H1 (cell line): ENCODE measurements at regions not wholly inside any gene's neighbourhood (a gene's known extent, or its start where the extent isn't known, plus 50 kb on each side); places are given as distances from the start of the nearest gene placed in this dataset.

Source experiments
- CTCF ChIA-PET: fragments of 300-600 bp; sonication (Branson Sonifier 250); formaldehyde crosslinking; loops from one replicate; lab custom pipeline; 2021; ENCODE audit not compliant: partially characterized antibody; lab: Charles Lee
- POLR2A ChIA-PET: fragments of 300-600 bp; sonication (Branson Sonifier 250); formaldehyde crosslinking; loops from one replicate; lab custom pipeline; 2021; ENCODE audit warnings: inconsistent platforms; ENCODE audit not compliant: partially characterized antibody; lab: Charles Lee
- DNase-seq, 2 experiments: peaks; one replicate each; pipeline versions ENCODE4 v3.0.0 to v3.0.0-alpha.2; 2010 to 2022; ENCODE audit warnings: low spot score in 2 of 2, low read depth in 1 of 2, mixed read lengths in 1 of 2
- FAIRE-seq: peaks from 2 replicates; lab custom pipeline; 2011; peaks lifted over from hg19 to GRCh38; lab: Jason Lieb, UNC
- H2AFZ ChIP-seq: 2 replicates; pipeline ENCODE4 v1.8.1; 2012; ENCODE audit warnings: low read length, inconsistent platforms
- H2AK5ac ChIP-seq: 2 replicates; pipeline ENCODE4 v1.6.1; 2013; ENCODE audit warnings: low read depth, low read length
- H2BK120ac ChIP-seq: replicated peaks from 2 replicates; pipeline ENCODE3; 2013; ENCODE audit warnings: low read depth, low read length, inconsistent platforms
- H2BK12ac ChIP-seq: 2 replicates; pipeline ENCODE4 v1.6.1; 2013; ENCODE audit warnings: low read depth, low read length
- H2BK15ac ChIP-seq: 2 replicates; pipeline ENCODE4 v1.6.1; 2013; ENCODE audit warnings: low read length
- H2BK20ac ChIP-seq: 2 replicates; pipeline ENCODE4 v1.6.1; 2013; ENCODE audit warnings: low read length
- H2BK5ac ChIP-seq: 2 replicates; pipeline ENCODE4 v1.6.1; 2013; ENCODE audit warnings: low read depth, low read length
- H3K14ac ChIP-seq: 2 replicates; pipeline ENCODE4 v1.6.1; 2013; ENCODE audit warnings: inconsistent platforms; ENCODE audit not compliant: insufficient read length
- H3K18ac ChIP-seq: 2 replicates; pipeline ENCODE4 v1.6.1; 2013; ENCODE audit warnings: low read length; ENCODE audit errors: extremely low read depth
- H3K23ac ChIP-seq: 2 replicates; pipeline ENCODE4 v1.6.1; 2013; ENCODE audit warnings: inconsistent platforms; ENCODE audit not compliant: insufficient read length
- H3K23me2 ChIP-seq: 2 replicates; pipeline ENCODE4 v1.6.1; 2013; ENCODE audit warnings: low read depth, low read length
- H3K27ac ChIP-seq: 2 replicates; pipeline ENCODE4 v1.6.1; 2011; ENCODE audit warnings: low read depth, low read length, inconsistent platforms
- H3K27me3 ChIP-seq, 4 experiments: replicated peaks in 1 of 4; 1 replicate in 1 of 4; 2 replicates in 3 of 4; pipeline versions ENCODE4 v1.6.1 to v1.8.1; 2011 to 2013; ENCODE audit warnings: low read length in 3 of 4, mild to moderate bottlenecking in 3 of 4, inconsistent platforms in 2 of 4, mixed read lengths in 2 of 4, moderate library complexity in 1 of 4; ENCODE audit not compliant: control insufficient read depth in 3 of 4, insufficient read depth in 3 of 4; ENCODE audit errors: extremely low read depth in 1 of 4
- H3K36me3 ChIP-seq, 4 experiments: 2 replicates each; pipeline versions ENCODE4 v1.6.1 to v1.8.1; 2011 to 2013; ENCODE audit warnings: mild to moderate bottlenecking in 4 of 4, low read length in 3 of 4, moderate library complexity in 2 of 4, control low read depth in 1 of 4, inconsistent platforms in 1 of 4; ENCODE audit not compliant: insufficient read depth in 4 of 4, control insufficient read depth in 2 of 4
- H3K4ac ChIP-seq: replicated peaks from 2 replicates; pipeline ENCODE3; 2013; ENCODE audit warnings: low read length, low read depth, mixed read lengths, inconsistent platforms; ENCODE audit not compliant: insufficient read length
- H3K4me1 ChIP-seq, 4 experiments: replicated peaks in 1 of 4; 1 replicate in 1 of 4; 2 replicates in 3 of 4; pipeline versions ENCODE4 v1.6.1 to v1.8.1; 2011 to 2013; ENCODE audit warnings: low read length in 3 of 4, inconsistent platforms in 2 of 4, mixed read lengths in 1 of 4; ENCODE audit not compliant: insufficient read depth in 4 of 4, control insufficient read depth in 3 of 4
- H3K4me2 ChIP-seq, 2 experiments: 2 replicates each; pipeline versions ENCODE4 v1.6.1 to v1.8.1; 2011 to 2013; ENCODE audit warnings: low read depth in 2 of 2, low read length in 2 of 2, control low read depth in 1 of 2, inconsistent platforms in 1 of 2, mild to moderate bottlenecking in 1 of 2; ENCODE audit not compliant: insufficient read depth in 1 of 2
- H3K4me3 ChIP-seq, 4 experiments: fragments of 200-600, 300-600 bp in 1 of 4; sonication (generic), shearing (Covaris generic), sonication (Bioruptor Twin) in 1 of 4; 2 replicates each; pipeline versions ENCODE4 v1.5.1 to v1.8.1; 2011 to 2016; ENCODE audit warnings: low read length in 4 of 4, low read depth in 3 of 4, control low read depth in 2 of 4, inconsistent platforms in 2 of 4, mild to moderate bottlenecking in 2 of 4, mixed read lengths in 1 of 4, moderate library complexity in 1 of 4; ENCODE audit not compliant: insufficient read depth in 2 of 4; ENCODE audit errors: extremely low read depth in 1 of 4
- H3K56ac ChIP-seq: replicated peaks from 2 replicates; pipeline ENCODE3; 2013; ENCODE audit warnings: low read depth, mild to moderate bottlenecking, mixed read lengths, low read length, inconsistent platforms; ENCODE audit not compliant: insufficient read length
- H3K79me1 ChIP-seq: 2 replicates; pipeline ENCODE4 v1.6.1; 2013; ENCODE audit warnings: low read depth, low read length, control low read depth
- H3K79me2 ChIP-seq, 2 experiments: 2 replicates each; pipeline versions ENCODE4 v1.6.1 to v1.8.1; 2012 to 2013; ENCODE audit warnings: low read length in 2 of 2, mild to moderate bottlenecking in 2 of 2, inconsistent platforms in 1 of 2; ENCODE audit not compliant: insufficient read depth in 2 of 2, control insufficient read depth in 1 of 2
- H3K9ac ChIP-seq, 4 experiments: replicated peaks in 1 of 4; 1 replicate in 1 of 4; 2 replicates in 3 of 4; pipeline versions ENCODE4 v1.6.1 to v1.8.1; 2011 to 2013; ENCODE audit warnings: low read depth in 3 of 4, low read length in 3 of 4, control low read depth in 2 of 4, mild to moderate bottlenecking in 2 of 4, moderate library complexity in 2 of 4, inconsistent platforms in 1 of 4; ENCODE audit errors: extremely low read depth in 1 of 4
- H3K9me3 ChIP-seq, 2 experiments: 2 replicates each; pipeline versions ENCODE4 v1.6.1 to v1.8.1; 2012 to 2013; ENCODE audit warnings: mild to moderate bottlenecking in 2 of 2, moderate library complexity in 2 of 2, control low read depth in 1 of 2, inconsistent platforms in 1 of 2, low read depth in 1 of 2, low read length in 1 of 2, mixed read lengths in 1 of 2; ENCODE audit not compliant: insufficient read depth in 2 of 2
- H4K20me1 ChIP-seq, 2 experiments: replicated peaks in 1 of 2; 2 replicates each; pipeline versions ENCODE3 to v1.8.1; 2011 to 2013; ENCODE audit warnings: inconsistent platforms in 2 of 2, low read length in 2 of 2, mild to moderate bottlenecking in 1 of 2; ENCODE audit not compliant: insufficient read depth in 2 of 2, control insufficient read depth in 1 of 2
- H4K5ac ChIP-seq: 2 replicates; pipeline ENCODE4 v1.6.1; 2013; ENCODE audit warnings: low read length, low read depth, mixed read lengths, inconsistent platforms; ENCODE audit not compliant: insufficient read length
- H4K8ac ChIP-seq: 2 replicates; pipeline ENCODE4 v1.8.0; 2013; ENCODE audit warnings: mild to moderate bottlenecking, moderate library complexity, low read length, inconsistent platforms; ENCODE audit not compliant: insufficient read depth; ENCODE audit errors: extremely low read depth
- H4K91ac ChIP-seq: replicated peaks from 2 replicates; pipeline ENCODE3; 2013; ENCODE audit warnings: low read length, mixed read lengths, inconsistent platforms; ENCODE audit not compliant: insufficient read length
- CBX8 ChIP-seq: fragments of 300-800, 300-1000 bp; sonication (generic); IDR thresholded peaks from 2 replicates; pipeline ENCODE4 v1.7.1; 2016; ENCODE audit warnings: low read depth, low read length, borderline replicate concordance
- CEBPB ChIP-seq: IDR thresholded peaks from 2 replicates; pipeline ENCODE4 v1.6.1; 2012; ENCODE audit warnings: low read depth, low read length
- CTBP2 ChIP-seq: IDR thresholded peaks from 2 replicates; pipeline ENCODE4 v1.7.0; 2011; ENCODE audit warnings: borderline replicate concordance, mild to moderate bottlenecking, moderate library complexity, mixed read lengths, low read length; ENCODE audit not compliant: insufficient read depth, insufficient read length
- GTF2F1 ChIP-seq: IDR thresholded peaks from 2 replicates; pipeline ENCODE4 v1.6.1; 2012; ENCODE audit warnings: low read depth, low read length, improper control_type of control experiment, borderline replicate concordance
- JUN ChIP-seq: IDR thresholded peaks from 2 replicates; pipeline ENCODE4 v1.6.1; 2011; ENCODE audit warnings: low read depth, mild to moderate bottlenecking, improper control_type of control experiment, low read length
- POLR2AphosphoS5 ChIP-seq: IDR thresholded peaks from 2 replicates; pipeline ENCODE4 v1.6.1; 2011; ENCODE audit warnings: low read depth, low read length
- RXRA ChIP-seq: IDR thresholded peaks from 2 replicates; pipeline ENCODE4 v1.6.1; 2011; ENCODE audit warnings: low read depth, mild to moderate bottlenecking, low read length, moderate library complexity; ENCODE audit not compliant: insufficient read depth
- SAP30 ChIP-seq: fragments of 300-600 bp; sonication (generic); IDR thresholded peaks from 2 replicates; pipeline ENCODE4 v1.7.1; 2012; ENCODE audit warnings: low read length, moderate library complexity, mild to moderate bottlenecking, inconsistent platforms; ENCODE audit not compliant: insufficient read depth, insufficient replicate concordance
- TAF7 ChIP-seq: optimal IDR thresholded peaks from 2 replicates; pipeline ENCODE3; 2011; ENCODE audit warnings: low read depth, mild to moderate bottlenecking, inconsistent platforms, low read length, moderate library complexity, borderline replicate concordance
- TCF12 ChIP-seq: IDR thresholded peaks from 2 replicates; pipeline ENCODE4 v1.6.1; 2011; ENCODE audit warnings: low read depth, mild to moderate bottlenecking, low read length
- WGBS, 2 experiments: shearing (Covaris generic) in 1 of 2; methylation state at CpG; one replicate each; pipeline versions ENCODE4 v1.1.6 to v1.1.7; 2013 to 2015; ENCODE audit warnings: low lambda C conversion rate in 2 of 2, mixed read lengths in 2 of 2, inconsistent platforms in 1 of 2, low coverage in 1 of 2, missing lambda C conversion rate in 1 of 2; ENCODE audit not compliant: insufficient replicate concordance in 2 of 2, insufficient coverage in 1 of 2, insufficient read length in 1 of 2; ENCODE audit errors: extremely low coverage in 1 of 2, missing lambda C conversion rate in 1 of 2; 5-methylcytosine and 5-hydroxymethylcytosine counted together
- TF ChIP-seq, protein P1 (sequence below): IDR thresholded peaks from 2 replicates; pipeline ENCODE4 v1.6.1; 2011; ENCODE audit warnings: low read length, improper control_type of control experiment
- TF ChIP-seq, protein P2 (sequence below): IDR thresholded peaks from 2 replicates; pipeline ENCODE4 v1.6.1; 2012; ENCODE audit warnings: low read length, inconsistent platforms

DNA sequence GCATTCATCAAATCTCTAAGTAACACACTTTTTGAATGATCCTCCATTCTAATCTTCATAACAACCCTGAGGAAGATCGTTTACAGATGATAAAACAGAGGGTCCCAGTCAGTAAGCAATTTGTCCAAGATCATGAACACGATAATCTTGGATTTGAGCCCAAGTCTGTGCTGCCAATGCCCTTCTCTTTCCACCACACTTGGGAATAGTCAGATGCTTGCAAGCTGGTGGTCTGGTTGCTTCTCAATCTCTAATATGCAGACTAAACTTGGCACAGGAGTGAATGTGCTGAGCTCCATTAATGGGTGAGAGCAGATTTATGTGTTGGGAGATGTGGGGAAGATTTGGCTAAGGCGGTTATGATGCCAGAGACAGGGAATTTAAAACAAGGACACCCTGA, 430.6 kb upstream of the DAB1 start:
- no peak overlapping the region for H3K4ac ChIP-seq
- no peak overlapping the region for H3K4me3 ChIP-seq
- H2AFZ ChIP-seq: no peak overlapping the region
- DNase-seq (no peak), FAIRE-seq (no peak)
- 0 out of 2 replicates have a peak overlapping the region, but pooled peaks have one; percentile 33 for H2BK15ac ChIP-seq
- no peaks in the 10 kb centered on the region for H4K20me1 ChIP-seq
- H3K18ac ChIP-seq: no peak overlapping the region
- no peak overlapping the region for H3K14ac ChIP-seq
- no peak overlapping the region for H2BK12ac ChIP-seq
- no peak overlapping the region for H3K9ac ChIP-seq
- no peak overlapping the region for H2BK20ac ChIP-seq
- ChIA-PET CTCF (interaction anchor here (1.0 to 1.5 kb wide), 3 partner anchors 11 to 681 kb away, joined by 3 read pairs; no protein-coding TSS in a partner anchor), POLR2A (no interaction called here)
- H3K23me2 ChIP-seq: no peaks in the 10 kb centered on the region
- no peak overlapping the region for H2BK120ac ChIP-seq
- H3K4me1 ChIP-seq: peaks cover 0 to 6% (median 4%) of the 10 kb centered on the region in 4 experiments; a peak in 4 of 7 replicates
- H3K36me3 ChIP-seq: no peaks in the 10 kb centered on the region
- no peaks in the 10 kb centered on the region for H3K9me3 ChIP-seq
- no peak overlapping the region for H3K4me2 ChIP-seq
- H2BK5ac ChIP-seq: no peak overlapping the region
- H3K79me2 ChIP-seq: no peaks in the 10 kb centered on the region
- H4K91ac ChIP-seq: no peak overlapping the region
- no peaks in the 10 kb centered on the region for H3K27me3 ChIP-seq
- WGBS, 2 experiments: 94% methylated on average over 3 of the region's 3 CpGs; no CpG with 5 or more reads in 1 of the 2 experiments
- H3K79me1 ChIP-seq: no peaks in the 10 kb centered on the region
- no peak overlapping the region for H3K23ac ChIP-seq
- H4K5ac ChIP-seq: no peak overlapping the region
- no peak overlapping the region for H3K27ac ChIP-seq
- no peak overlapping the region for H2AK5ac ChIP-seq
- H4K8ac ChIP-seq: no peak overlapping the region
- no peak overlapping the region for H3K56ac ChIP-seq
- TF ChIP-seq CEBPB: no peak
- TF ChIP-seq, protein P1, sequence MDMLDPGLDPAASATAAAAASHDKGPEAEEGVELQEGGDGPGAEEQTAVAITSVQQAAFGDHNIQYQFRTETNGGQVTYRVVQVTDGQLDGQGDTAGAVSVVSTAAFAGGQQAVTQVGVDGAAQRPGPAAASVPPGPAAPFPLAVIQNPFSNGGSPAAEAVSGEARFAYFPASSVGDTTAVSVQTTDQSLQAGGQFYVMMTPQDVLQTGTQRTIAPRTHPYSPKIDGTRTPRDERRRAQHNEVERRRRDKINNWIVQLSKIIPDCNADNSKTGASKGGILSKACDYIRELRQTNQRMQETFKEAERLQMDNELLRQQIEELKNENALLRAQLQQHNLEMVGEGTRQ: no peak
- TF ChIP-seq CBX8: no peak
- no peak for TF ChIP-seq JUN
- TF ChIP-seq CTBP2: no peak
- no peak for TF ChIP-seq POLR2AphosphoS5
- no peak for TF ChIP-seq GTF2F1
- TF ChIP-seq SAP30: no peak
- no peak for TF ChIP-seq TAF7
- TF ChIP-seq TCF12: no peak
- TF ChIP-seq, protein P2, sequence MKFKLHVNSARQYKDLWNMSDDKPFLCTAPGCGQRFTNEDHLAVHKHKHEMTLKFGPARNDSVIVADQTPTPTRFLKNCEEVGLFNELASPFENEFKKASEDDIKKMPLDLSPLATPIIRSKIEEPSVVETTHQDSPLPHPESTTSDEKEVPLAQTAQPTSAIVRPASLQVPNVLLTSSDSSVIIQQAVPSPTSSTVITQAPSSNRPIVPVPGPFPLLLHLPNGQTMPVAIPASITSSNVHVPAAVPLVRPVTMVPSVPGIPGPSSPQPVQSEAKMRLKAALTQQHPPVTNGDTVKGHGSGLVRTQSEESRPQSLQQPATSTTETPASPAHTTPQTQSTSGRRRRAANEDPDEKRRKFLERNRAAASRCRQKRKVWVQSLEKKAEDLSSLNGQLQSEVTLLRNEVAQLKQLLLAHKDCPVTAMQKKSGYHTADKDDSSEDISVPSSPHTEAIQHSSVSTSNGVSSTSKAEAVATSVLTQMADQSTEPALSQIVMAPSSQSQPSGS: no peak
- TF ChIP-seq RXRA: no peak
